NCI-H69 (cell line): ENCODE measurements at regions not wholly inside any gene's neighbourhood (a gene's known extent, or its start where the extent isn't known, plus 50 kb on each side); places are given as distances from the start of the nearest gene placed in this dataset.
"Not testable (repeated sequence)": the region's sequence is repeated elsewhere in the genome, so short reads cannot be mapped to it uniquely, and the experiment has no call there.

ENCODE experiments used
- DNase-seq: peaks from one replicate; lab custom pipeline; 2025; lab: John Stamatoyannopoulos, UW

DNA sequence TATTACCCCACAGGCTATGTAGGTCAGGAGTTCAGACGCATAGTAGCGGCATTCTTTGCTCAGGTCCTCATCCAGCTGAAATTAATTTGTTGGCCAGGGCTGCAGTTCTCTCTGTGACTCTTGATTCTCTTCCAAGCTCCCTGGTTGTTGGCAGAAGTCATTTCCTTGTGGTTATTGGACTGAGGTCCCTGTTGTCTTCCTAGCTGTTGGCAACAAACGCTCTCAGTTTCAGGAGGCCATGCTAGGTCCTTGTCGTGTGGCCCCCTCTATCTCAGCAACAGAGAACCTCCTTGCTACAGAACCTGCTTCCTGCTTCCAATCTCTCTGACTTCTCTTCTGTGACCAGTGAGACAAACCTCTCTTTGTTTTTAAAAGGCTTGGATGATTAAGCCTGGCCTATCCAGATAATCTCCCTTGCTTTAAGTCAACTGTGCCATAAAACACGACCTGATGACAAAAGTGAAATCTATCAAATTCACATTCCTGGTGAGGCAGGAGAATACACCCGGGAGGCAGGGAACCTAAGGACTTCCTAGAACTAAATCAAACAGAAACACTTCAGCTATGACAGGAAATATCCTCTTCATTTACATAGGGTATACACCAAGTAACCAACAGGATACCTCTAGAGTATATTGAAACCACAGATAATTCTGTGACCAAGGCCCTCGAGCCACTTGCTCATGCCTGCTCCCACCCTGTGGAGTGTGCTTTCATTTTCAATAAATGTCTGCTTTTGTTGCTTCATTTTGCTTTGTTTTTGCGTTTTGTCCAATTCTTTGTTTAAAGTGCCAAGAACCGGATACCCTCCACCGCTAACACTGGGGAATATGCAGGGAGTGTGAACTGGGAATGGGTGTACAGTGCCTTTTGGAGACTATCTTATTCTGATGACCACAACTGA, 196.0 kb downstream of the BTBD3 start:
- DNase-seq: peak; percentile 17

DNA sequence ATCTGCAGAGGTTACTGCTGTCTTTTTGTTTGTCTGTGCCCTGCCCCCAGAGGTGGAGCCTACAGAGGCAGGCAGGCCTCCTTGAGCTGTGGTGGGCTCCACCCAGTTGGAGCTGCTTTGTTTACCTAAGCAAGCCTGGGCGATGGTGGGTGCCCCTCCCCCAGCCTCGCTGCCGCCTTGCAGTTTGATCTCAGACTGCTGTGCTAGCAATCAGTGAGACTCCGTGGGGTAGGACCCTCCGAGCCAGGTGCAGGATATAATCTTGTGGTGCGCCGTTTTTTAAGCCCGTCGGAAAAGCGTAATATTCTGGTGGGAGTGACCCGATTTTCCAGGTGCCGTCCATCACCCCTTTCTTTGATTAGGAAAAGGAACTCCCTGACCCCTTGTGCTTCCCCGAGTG, 211.4 kb downstream of the BTBD3 start:
- not testable (repeated sequence) for DNase-seq

DNA sequence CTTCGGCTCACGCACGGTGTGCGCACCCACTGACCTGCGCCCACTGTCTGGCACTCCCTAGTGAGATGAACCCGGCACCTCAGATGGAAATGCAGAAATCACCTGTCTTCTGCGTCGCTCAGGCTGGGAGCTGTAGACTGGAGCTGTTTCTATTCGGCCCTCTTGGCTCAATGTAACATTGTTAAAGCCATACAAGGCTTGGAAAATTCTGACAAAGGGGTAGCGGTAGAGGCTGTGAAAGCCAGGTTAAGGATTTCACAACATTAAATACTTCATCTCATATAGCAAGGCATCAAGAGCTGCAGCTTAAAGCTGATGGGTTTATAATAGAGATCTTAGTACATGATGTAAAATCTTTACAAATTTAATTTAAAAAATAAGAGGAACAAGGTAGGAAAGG, 211.8 kb downstream of the BTBD3 start:
- not testable (repeated sequence) for DNase-seq

DNA sequence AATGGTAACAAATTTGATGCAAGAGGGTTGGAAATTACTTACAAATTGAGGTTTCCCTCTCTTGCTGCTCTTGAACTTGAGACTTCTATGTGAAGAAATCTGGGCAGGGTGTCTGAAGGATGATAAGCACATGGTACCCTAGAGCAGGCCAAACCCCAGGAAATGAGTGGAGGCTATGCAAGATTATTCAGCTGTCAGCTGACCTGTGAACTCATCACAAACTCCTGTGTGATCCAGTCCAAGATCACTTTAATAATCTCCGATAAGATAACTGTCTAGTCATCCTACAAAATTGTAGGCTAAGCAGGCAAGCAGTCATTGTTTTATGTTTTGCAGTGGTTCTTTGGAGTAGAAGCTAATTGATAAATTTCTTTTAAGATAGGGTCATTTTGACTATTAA, 213.1 kb downstream of the BTBD3 start:
- no peak for DNase-seq

DNA sequence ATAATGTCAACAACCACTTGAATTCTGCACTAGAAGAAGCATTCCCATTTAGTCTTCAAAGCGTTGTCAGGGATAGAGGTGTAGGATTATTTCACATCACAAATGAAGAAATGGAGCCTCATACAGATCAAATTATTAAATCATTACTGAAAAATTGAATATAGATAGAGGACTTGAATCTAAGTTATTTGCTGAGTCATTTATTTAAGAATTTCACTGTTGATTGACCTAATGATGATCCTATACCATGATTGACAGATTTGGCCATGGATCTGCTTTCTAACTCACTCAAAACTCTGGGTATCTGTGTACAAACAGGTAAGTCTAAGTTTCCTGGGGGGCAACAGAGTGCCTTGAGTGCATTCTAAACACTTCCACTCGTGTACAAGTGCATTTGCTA, 215.9 kb downstream of the BTBD3 start:
- DNase-seq: no peak

DNA sequence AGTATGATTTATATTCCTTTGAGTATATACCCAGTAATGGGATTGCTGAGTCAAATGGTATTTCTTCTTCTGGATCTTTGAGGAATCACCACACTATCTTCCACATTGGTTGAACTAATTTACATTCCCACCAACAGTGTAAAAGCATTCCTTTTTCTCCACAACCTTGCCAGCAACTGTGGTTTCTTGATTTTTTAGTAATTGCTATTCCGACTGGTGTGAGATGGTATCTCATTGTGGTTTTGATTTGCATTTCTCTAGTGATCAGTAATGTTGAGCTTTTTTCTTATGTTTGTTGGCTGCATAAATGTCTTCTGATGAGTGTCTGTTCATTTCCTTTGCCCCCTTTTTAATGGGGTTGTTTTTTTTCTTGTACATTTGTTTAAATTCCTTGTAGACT, 228.3 kb downstream of the BTBD3 start:
- not testable (repeated sequence) for DNase-seq

DNA sequence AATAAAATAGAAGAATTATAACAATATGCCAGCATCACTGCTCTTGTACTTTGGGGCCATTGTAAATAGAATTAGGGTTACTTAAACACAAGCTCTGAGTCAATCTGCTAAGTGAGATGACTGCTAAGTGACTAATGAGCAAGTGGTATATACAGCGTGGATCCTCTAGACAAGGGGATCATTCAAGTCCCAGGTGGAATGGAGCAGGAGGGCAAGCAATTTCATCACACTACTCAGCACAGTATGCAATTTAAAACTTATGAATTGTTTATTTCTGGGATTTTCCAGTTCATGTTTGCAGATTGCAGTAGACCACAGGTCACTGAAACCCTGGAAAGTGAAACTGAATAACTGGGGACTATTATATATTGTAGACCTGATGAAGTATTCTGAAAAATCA, 235.3 kb downstream of the BTBD3 start:
- peak; percentile 75 for DNase-seq

DNA sequence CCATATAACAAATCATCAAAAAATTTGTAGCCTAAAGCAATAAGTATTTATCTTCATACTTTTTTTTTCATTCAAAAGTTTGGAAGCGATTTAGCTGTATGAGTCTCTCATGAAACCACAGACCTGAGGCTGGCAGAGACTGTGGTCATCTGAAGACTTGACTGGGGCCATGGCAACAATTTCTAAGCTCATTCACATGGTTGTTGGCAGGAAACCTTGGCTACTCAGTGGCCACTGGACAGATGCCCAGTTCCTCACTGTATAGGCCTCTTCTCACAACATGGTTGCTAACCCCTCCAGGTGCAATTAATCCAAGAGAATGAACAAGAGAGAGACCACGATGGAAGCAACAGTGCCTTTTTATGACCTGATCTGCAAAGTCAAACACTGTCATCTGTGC, 235.9 kb downstream of the BTBD3 start:
- peak; percentile 94 for DNase-seq

DNA sequence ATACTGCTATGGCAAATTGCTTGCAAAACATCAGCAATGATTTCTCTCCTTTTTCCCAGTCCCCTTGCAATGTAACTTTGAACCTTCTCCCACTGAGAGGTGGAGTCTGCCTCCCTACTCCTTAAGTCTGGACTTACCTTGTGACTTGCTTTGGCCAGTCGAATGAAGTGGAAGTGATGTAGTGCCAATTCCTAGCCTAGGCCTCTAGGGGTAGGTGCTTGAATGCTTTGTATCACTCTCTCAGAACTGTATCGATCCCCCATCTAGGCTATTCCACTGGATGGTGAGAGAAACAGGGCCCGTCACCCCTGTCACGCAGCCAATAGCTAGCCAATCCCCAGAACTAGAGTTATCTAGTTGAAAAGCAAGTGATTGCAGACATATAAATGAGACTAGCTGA, 238.6 kb downstream of the BTBD3 start:
- DNase-seq: peak; percentile 21

DNA sequence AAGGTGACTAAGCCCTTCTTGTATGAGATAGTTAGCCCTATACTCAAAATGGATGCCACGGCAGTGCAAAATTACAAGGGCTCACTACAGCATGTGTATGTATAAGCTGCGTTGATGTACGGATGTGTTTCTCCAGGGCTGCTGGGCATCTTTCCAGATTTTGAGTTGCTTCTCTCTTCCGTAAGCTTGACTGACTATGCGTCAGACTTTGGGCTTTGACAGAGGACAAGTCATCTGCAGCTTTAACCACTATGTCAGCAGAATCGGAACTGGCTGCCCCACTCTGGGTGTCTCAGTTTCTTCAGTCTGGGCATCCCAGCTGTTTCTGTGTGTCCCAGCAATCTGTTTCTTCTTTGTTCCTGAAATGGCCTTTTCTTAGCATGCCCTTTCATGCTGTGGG, 241.6 kb downstream of the BTBD3 start:
- DNase-seq: no peak

DNA sequence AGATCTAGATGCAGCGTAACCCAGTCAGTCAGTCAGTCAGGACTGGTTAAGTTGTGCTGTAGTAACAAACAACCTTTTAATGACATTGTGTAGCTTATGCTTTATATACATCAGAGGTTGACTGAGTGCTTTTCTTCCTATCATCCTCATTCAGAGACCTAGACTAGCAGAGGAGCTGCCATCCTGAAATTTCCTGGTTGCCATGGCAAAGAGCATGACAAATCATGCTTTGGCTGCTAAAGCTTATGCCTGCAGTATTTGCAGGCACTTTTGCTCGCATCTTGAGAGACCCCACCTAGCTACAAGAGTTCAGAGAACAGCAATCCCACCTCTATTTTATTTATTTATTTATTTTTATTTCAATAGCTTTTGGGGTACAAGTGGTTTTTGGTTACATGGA, 244.0 kb downstream of the BTBD3 start:
- no peak for DNase-seq

DNA sequence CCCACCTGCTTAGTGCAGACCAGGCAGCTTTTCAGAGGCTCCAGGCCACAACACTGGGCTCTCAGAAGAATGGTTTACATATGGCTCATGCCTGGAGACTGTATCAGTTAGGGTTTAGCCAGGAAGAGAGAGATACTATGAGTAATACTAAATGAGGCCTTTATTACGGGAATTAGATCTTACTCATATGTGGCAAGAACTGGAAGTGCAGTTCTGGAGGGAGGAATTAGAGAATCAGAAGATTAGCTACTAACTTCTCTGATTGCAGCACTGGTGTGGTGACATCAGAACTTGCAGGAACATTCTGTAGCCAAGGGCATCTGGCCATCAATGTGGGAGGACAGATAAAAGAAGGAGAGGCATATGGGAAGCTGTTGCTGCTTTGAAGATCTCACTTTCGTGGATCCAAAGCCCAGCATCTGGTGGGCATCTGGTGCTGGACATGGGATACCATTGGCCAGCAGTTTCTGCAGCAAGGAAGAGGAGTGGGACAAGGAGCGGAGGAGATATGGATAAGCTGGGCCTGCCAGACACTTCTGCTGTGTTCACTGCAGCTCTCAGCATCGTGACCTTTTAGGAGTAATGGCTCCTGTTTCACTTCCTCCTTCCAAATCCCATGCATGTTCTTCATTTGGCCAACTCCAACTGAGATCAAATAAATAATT, 248.5 kb downstream of the BTBD3 start:
- DNase-seq: no peak

DNA sequence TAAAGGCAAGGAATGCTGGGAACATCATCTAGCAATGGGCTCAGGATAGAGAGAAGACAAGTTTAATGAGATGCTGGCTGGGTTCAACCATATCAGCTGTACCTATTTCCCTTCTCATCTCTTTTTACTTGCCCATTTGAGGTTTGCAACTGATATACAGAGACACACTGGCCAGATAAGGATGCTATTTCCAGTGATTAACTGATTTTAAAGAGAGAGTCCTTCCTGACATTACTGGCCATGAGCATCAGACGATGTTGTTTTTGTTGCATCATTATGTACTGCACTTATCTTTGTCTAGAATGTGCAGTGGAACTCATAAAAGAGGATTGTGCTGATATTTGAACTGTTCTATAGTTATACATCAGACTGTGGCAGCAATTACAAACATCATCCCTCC, 252.7 kb downstream of the BTBD3 start:
- DNase-seq: no peak

DNA sequence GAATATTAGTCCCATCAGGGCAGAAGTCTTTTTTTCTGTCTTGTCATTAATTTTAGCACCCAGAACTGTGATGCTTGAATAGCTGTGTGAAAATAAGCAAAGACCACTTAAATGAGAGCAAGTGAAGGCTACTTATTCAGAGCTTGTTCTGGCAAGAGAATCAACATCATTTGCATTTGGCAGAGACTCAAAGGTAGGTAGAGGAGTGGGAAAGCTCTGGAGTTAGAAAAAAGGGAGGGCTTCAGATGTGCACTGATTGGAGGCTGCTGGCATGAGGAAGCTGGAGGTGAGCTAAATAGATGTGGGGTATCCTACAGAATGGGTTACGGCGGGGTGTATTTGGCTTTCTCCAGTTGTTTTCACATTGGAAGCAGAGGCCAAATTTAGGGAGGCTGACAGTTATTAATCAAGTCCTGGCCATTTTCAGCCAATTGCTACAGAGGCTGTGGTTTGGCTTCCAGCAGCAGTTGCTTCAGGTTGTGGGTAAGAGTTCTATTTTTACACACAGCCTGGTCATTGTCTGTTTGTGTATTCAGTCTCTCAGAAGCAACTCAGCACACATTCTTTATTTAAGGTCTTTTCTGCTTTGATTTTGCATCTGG, 254.3 kb downstream of the BTBD3 start:
- DNase-seq: peak; percentile 93

DNA sequence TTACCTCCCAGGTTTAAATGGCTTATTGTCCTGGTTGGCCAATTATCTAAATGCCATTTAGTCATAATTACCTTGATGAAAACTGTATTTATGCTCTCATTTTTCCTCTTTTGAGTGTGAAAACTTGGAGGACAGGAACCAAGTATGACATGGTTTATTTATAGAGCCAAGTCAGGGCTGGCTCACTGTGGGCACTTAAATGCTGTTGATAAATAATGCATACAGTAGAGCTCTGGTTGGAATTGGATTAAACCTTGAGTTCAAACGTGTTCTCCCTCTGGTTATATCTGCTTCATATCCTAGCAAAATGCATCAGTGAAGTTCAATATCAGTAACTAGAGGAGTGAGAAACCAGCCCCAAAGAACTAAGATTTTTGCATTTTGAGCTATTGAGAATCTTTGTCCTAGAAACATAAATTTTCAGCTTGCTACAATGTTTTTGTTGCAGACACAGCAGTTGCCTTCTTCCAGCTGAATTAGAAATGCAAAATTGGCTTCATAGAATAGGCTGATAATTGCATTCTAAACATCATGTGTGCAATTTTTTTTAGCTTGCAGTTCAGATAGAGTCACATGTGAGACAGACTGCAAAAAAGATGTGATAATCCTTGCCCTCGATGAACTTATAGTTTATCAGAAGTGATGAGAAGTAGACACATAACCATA, 255.8 kb downstream of the BTBD3 start:
- peak; percentile 95 for DNase-seq

DNA sequence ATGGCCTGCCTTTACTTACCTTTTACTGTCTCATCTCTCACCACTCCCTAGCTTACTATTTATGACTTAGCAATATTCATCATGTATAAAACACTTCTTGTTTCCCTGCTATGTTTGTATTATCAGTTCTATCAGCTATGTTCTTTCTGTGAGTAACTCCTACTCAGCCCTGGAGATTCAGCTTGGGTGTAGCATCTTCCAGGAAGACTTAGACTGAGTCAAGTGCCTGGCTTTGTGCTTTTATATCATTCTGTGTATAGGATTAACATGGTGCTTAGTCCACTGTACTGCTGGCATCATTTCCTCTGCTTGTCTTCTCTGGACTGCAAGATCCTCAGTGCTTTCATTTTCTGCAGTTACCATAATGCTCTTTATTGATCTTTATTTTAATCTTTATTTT, 257.8 kb downstream of the BTBD3 start:
- DNase-seq: no peak

DNA sequence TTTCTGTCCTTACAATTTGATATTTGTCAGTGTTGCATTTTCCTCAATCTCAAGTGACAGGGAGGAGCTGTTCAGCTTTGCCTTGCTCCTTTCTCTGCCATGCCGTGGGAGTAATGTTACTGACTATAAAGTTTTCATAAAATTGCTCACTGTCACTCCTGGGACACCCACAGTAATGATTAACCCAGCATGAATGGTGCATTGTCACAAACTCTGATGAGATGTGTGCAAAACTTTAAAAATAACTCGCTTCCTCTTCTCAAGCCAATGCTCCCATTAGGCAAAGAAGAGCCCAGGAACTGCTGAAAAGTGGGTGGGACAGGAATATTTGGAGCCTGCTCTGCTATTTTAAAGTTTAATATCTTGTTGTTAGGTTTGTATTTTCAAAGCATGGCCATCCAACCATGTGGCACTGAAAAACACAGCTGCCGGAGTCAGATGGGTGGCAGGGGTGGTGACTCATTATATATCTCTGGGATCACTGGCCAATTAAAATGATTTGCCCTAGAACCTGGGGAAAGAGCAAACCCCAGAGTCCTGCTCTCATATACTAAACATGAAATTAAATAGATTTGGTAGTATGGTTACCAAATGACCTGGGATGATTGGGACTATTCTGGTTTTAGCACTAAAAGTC, 260.1 kb downstream of the BTBD3 start:
- peak; percentile 72 for DNase-seq

DNA sequence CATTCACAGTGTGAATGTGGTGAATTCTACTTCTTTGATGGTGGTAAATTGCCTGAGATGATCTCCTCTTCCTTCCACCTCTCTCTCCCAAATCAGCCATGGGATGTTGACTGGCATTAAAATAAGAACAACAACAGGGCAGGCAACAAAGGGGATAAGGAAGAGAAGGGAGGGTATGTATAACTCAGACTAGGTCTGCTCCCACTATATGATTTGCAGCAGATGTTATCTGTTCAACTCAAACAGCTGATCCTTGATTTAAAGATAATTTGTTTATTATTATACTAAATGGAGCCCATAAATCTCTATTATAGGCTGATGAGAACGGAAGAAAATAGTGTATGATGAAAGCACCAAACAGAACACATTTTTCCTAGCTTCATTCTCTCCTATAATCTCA, 262.0 kb downstream of the BTBD3 start:
- peak; percentile 92 for DNase-seq

DNA sequence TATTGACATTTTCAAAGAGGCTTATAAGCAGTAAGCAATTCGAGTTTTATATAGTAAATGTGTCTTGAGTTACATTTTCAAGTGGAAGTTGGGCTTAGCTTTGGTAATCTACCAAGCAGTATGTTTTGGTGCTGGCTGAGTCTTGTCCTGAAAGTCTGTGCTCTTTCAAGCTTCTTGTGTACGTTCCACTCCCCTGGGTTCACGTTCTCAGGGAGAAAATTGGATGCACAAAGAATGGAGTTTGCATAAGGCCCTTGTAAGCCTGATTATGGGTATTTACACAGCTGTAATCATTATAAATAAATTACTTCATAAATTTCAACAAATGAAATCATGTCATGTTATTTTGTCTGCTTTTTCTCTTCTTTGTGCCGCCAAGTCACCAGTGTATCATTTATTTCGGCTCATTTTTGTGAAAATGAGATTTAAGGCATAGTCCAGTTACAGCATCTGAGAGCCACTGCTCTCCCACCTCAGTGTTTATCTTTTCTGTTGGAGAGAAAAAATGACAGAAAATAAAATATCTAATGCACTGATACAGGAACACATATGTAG, 262.5 kb downstream of the BTBD3 start:
- peak; percentile 99 for DNase-seq

DNA sequence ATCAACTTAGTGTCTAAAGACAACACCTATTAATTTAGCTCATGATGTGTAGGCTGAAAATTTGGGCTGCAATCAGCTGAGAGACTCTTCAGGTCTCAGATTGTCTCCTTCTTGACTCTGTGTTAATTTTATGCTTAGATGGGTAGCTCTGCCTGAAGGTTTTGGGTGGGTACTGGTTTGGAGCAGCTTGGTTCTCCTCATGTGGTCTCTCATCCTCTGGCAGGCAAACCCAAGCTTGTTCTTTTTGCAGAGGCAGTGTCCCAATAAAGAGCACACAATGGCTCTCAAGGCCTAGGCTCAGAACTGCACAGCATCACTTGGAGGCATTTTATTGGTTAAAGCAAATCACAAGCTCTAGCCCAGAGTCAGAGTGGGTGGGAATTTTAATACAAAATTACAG, 280.6 kb downstream of the BTBD3 start:
- DNase-seq: no peak

DNA sequence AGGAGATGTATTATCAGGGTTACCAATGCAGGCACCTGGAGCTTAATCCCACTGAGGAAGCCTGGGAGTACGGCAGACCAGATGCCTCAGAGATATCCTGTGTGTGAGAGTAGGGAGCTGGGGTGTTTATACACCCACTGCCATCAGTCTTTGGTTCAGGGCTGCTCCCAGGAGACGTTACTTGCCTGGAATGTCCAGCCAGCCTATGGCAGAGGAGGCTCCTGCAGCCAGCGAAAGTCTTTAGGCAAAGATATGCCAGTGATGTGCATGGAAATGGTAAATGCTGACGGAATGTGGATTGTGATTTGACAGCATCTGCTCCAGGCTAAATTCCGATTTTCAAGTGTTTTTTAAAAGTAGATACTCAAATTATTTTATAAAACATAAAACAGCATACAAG, 282.0 kb downstream of the BTBD3 start:
- DNase-seq: no peak
